GM12878 (cell line): ENCODE measurements at regions not wholly inside any gene's neighbourhood (a gene's known extent, or its start where the extent isn't known, plus 50 kb on each side); places are given as distances from the start of the nearest gene placed in this dataset.
A peak's percentile ranks its signal among the peaks of the same experiment; 100 is the strongest.

Experiments used
- ATAC-seq: fragments of 200-7000 bp; cut with Tn5 transposase; 3 replicates; pipeline ENCODE4 v1.9.1; 2020; ENCODE audit warnings: mild to moderate bottlenecking, moderate library complexity
- BruUV-seq: library from RNA; stranded (reverse); fragments of 400-500 nt; replicated peaks from 2 replicates; lab custom pipeline; 2021; lab: Mats Ljungman, UMichigan
- CTCF ChIA-PET: fragments of 300-600 bp; sonication (Branson Sonifier 250); formaldehyde crosslinking; extraction: SDS; loops from one replicate; lab custom pipeline; 2021; ENCODE audit warnings: inconsistent platforms; lab: Yijun Ruan, JAX
- POLR2A ChIA-PET: fragments of 350-600 bp; formaldehyde crosslinking; extraction: SDS; loops from one replicate; lab custom pipeline; 2021; ENCODE audit warnings: inconsistent platforms; lab: Charles Lee
- RAD21 ChIA-PET: fragments of 300-600 bp; sonication (Branson Sonifier 250); formaldehyde crosslinking; loops from one replicate; lab custom pipeline; 2023; ENCODE audit warnings: antibody characterized with exemption; ENCODE audit not compliant: unreplicated experiment; lab: Charles Lee
- SMC1A ChIA-PET: fragments of 300-600 bp; sonication (Branson Sonifier 250); formaldehyde crosslinking; loops from one replicate; lab custom pipeline; 2023; ENCODE audit not compliant: unreplicated experiment, uncharacterized antibody; lab: Charles Lee
- DNase-seq: peaks from one replicate; pipeline ENCODE4 v3.0.0-alpha.2; 2011; ENCODE audit warnings: low read depth, low spot score
- FAIRE-seq: peaks from 3 replicates; lab custom pipeline; 2011; peaks lifted over from hg19 to GRCh38; lab: Jason Lieb, UNC
- H2AFZ ChIP-seq: 2 replicates; pipeline ENCODE4 v1.6.0; 2011; ENCODE audit warnings: low read depth, low read length, control low read depth; ENCODE audit not compliant: control insufficient read depth
- H3K27ac ChIP-seq: 2 replicates; pipeline ENCODE4 v1.5.1; 2011; ENCODE audit warnings: control low read depth; ENCODE audit not compliant: control insufficient read depth, insufficient read depth
- H3K27me3 ChIP-seq, 2 experiments: replicated peaks in 1 of 2; 2 replicates each; pipeline versions ENCODE4 v1.6.0 to v1.6.1; 2011; ENCODE audit warnings: low read length in 1 of 2; ENCODE audit not compliant: control insufficient read depth in 2 of 2, insufficient read depth in 2 of 2
- H3K36me3 ChIP-seq, 2 experiments: 2 replicates each; pipeline ENCODE4 v1.5.1; 2011; ENCODE audit warnings: low read length in 1 of 2; ENCODE audit not compliant: control insufficient read depth in 2 of 2, insufficient read depth in 2 of 2
- H3K4me1 ChIP-seq: 2 replicates; pipeline ENCODE4 v1.6.1; 2011; ENCODE audit warnings: mild to moderate bottlenecking, low read length, moderate library complexity, mixed read lengths; ENCODE audit not compliant: control insufficient read depth, insufficient read depth
- H3K4me2 ChIP-seq: 2 replicates; pipeline ENCODE4 v1.6.0; 2011; ENCODE audit warnings: control low read depth; ENCODE audit not compliant: control insufficient read depth, insufficient read depth
- H3K4me3 ChIP-seq: fragments of 200-600 bp; sonication (generic); 2 replicates; pipeline ENCODE4 v1.5.1; 2016
- H3K79me2 ChIP-seq: 2 replicates; pipeline ENCODE4 v1.6.0; 2011; ENCODE audit warnings: low read length; ENCODE audit not compliant: control insufficient read depth, insufficient read depth
- H3K9ac ChIP-seq: 2 replicates; pipeline ENCODE4 v1.8.0; 2011; ENCODE audit warnings: low read length, control low read depth, mixed read lengths; ENCODE audit not compliant: control insufficient read depth, insufficient read depth
- H3K9me3 ChIP-seq: replicated peaks from 3 replicates; pipeline ENCODE4 v1.5.1; 2011; ENCODE audit warnings: mild to moderate bottlenecking, low read length; ENCODE audit not compliant: control insufficient read depth, insufficient read depth
- H4K20me1 ChIP-seq: 2 replicates; pipeline ENCODE4 v1.6.0; 2011; ENCODE audit not compliant: control insufficient read depth, insufficient read depth
- CTCF ChIP-seq, 3 experiments: IDR thresholded peaks in 2 of 3; conservative IDR thresholded peaks in 1 of 3; 2 replicates each; pipeline ENCODE4 v1.5.1; 2011; ENCODE audit warnings: low read depth in 3 of 3, low read length in 3 of 3, mild to moderate bottlenecking in 3 of 3, control low read depth in 2 of 3, moderate library complexity in 2 of 3, inconsistent platforms in 1 of 3, mixed read lengths in 1 of 3; ENCODE audit not compliant: control insufficient read depth in 2 of 3, insufficient read depth in 1 of 3; ENCODE audit errors: extremely low read depth in 1 of 3
- SRF ChIP-seq, 2 experiments: IDR thresholded peaks; 2 replicates each; pipeline ENCODE4 v1.6.1; 2011; ENCODE audit warnings: low read depth in 2 of 2, low read length in 2 of 2, mild to moderate bottlenecking in 1 of 2, moderate library complexity in 1 of 2
- WGBS: methylation state at CpG from one replicate; pipeline ENCODE4 v1.1.6; 2016; ENCODE audit warnings: low lambda C conversion rate; ENCODE audit not compliant: insufficient replicate concordance, insufficient coverage; ENCODE audit errors: missing lambda C conversion rate; 5-methylcytosine and 5-hydroxymethylcytosine counted together
- in situ Hi-C: fragments of 300-500 bp; cut with MboI; formaldehyde crosslinking; loops from 9 replicates; pipeline ENCODE4 v1.14.3; 2018; ENCODE audit warnings: mixed read lengths
- intact Hi-C: fragments of 100-400 bp; cut with micrococcal nuclease; formaldehyde crosslinking; loops from one replicate; pipeline ENCODE4 v1.14.2; 2022; ENCODE audit not compliant: unreplicated experiment

DNA sequence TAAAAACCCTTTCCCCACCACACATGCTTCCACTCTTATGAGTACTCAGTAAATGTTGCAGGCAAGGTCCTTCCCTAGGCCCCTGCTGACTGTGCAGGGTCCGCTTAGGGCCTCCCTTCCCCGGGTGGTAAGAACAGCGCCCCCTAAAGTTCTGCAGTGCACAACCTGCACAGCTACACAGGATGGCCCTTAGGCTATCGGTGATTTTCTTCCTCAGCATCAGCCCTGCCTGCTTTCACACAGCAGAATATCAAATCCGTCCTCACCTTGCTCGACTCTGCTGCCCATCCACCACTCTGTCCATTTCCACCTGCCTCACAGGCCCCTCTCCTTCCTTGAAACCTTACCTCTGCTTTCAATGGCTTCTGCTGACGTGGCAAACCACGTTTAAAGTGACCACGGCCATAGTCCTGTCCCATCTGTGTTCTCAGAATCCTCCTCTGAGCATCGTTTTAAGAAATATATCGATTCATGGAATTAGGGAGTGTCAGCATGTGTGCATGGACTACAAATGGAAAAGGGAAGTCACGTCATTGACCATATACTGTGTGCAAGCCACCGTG is 51.4 kb upstream of the TMEM132E start:
- TF ChIP-seq SRF (IDR thresholded peaks at IDR 0.05; ENCODE audit: low read depth in 2 of 2, low read length in 2 of 2) (no peak), CTCF (IDR thresholded peaks at IDR 0.05 in 2 of 3, conservative IDR thresholded peaks at IDR 0.05 in 1 of 3; ENCODE audit: control insufficient read depth in 2 of 3, extremely low read depth in 1 of 3, insufficient read depth in 1 of 3, low read depth in 3 of 3, low read length in 3 of 3) (peak in 2 of 3 experiments; percentile 8 to 18; a peak in 1 of 6 replicates)
- TF ChIP-seq, all 136 proteins: peak for 1
- CTCF ChIA-PET = interaction anchor here (1.1 to 1.2 kb wide), 2 partner anchors 14 to 80 kb away, joined by 3 to 6 read pairs; no protein-coding TSS in a partner anchor
- BruUV-seq = no TSS peak
- intact Hi-C loops (no loop called here), in situ Hi-C loops (no loop called here)
- no peak overlapping the region for H3K4me3 ChIP-seq
- FAIRE-seq (no peak), DNase-seq (no peak), ATAC-seq (peak; percentile 34; the same call in 1 of the 3 replicates)
- H3K9ac ChIP-seq = no peak overlapping the region
- no peak overlapping the region for H3K4me2 ChIP-seq
- SMC1A ChIA-PET = no interaction called here
- no peaks in the 10 kb centered on the region for H4K20me1 ChIP-seq
- H3K27ac ChIP-seq = no peak overlapping the region
- POLR2A ChIA-PET = interaction anchor here (0.7 kb wide), 1 partner anchor 1069 kb away, joined by 3 read pairs; no protein-coding TSS in a partner anchor
- H3K4me1 ChIP-seq = no peaks in the 10 kb centered on the region
- no peaks in the 10 kb centered on the region for H3K9me3 ChIP-seq
- H2AFZ ChIP-seq = no peak overlapping the region
- H3K27me3 ChIP-seq = peaks cover 0 to 5% of the 10 kb centered on the region in 2 experiments; a peak in 3 of 4 replicates
- H3K79me2 ChIP-seq = no peaks in the 10 kb centered on the region
- 19% methylated on average over 13 of the region's 13 CpGs for WGBS
- RAD21 ChIA-PET = no interaction called here
- no peaks in the 10 kb centered on the region for H3K36me3 ChIP-seq
